Ovary (tissue), 3 donors: ENCODE measurements at regions not wholly inside any gene's neighbourhood (a gene's known extent, or its start where the extent isn't known, plus 50 kb on each side); places are given as distances from the start of the nearest gene placed in this dataset.

Experiments
- CTCF ChIP-seq, 3 donors: fragments of 450-650 bp in 2 of 3; fragments of 200-600 bp in 1 of 3; IDR thresholded peaks; one replicate each; pipeline versions ENCODE4 v1.5.1 to v1.8.0; 2016 to 2022; ENCODE audit warnings: antibody characterized with exemption in 3 of 3, mild to moderate bottlenecking in 1 of 3
- POLR2A ChIP-seq: fragments of 450-650 bp; IDR thresholded peaks from one replicate; pipeline ENCODE4 v1.6.1; 2017; ENCODE audit warnings: antibody characterized with exemption, mild to moderate bottlenecking, moderate library complexity
- donor health status: DM: no; HTN: no; CAD: no.

DNA sequence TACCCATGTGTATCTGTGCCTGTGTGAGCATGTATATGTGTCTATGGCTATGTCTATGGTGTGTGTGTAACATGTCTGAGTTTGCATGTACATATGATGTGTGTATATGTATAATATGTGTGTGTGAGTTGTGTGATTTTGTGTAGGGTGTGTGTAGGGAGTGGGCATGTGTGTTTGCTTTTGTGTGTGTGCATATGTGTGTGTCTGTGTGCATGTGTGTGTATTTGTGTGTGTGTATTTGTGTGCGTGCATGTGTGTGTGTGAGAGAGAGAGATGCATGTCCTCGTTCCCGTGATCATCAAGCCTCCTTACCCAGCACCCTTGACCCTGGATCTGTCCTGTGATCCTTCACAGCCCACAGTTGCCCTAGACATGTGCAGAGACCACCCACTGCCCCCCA is 79.5 kb downstream of the LINGO1 start:
- TF ChIP-seq POLR2A (no peak), CTCF (IDR thresholded peaks at IDR 0.05) (no peak)
